ENCODE measurements at regions not wholly inside any gene's neighbourhood (a gene's known extent, or its start where the extent isn't known, plus 50 kb on each side); places are given as distances from the start of the nearest gene placed in this dataset.

DNA sequence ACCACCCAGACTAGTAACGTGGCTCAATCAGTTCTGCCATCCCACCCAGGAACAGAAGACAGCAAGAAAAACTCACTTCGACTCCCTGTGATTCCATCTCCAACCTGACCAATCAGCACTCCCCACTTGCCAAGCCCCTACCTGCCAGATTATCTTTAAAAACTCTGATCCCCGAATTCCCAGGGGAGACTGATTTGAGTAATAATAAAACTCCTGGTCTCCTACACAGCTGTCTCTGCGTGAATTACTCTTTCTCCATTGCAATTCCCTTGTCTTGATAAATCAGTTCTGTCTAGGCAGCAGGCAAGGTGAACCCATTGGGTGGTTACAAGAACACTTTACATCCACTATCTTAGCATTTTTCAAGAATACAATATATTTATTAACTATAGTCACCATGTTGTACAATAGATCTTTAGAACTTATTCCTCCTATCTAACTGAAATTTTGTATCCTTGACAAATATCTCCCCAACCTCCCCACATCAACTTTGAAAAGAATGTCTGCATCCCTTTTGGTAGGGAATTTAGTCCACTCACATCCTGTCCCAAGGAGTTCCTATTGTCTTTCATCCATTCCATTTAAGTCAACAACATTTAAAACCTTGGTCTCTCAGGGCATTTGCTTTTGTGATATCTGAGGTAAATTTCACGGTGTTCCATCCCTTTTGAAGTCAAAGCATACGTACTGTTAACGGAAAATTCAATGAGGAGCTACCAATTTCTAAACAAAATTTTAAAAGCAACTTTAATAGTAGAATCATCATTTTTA is 163.7 kb downstream of the MACC1 start:
- no peaks in the 10 kb centered on the region for H3K27me3 ChIP-seq (ENCODE audit: control insufficient read depth, insufficient read depth, low read length)
- peaks cover 5% of the 10 kb centered on the region for H3K4me1 ChIP-seq (ENCODE audit: control insufficient read depth, insufficient read depth, low read length)
- H3K27ac ChIP-seq (ENCODE audit: low read length): no peak overlapping the region
- no peaks in the 10 kb centered on the region for H3K36me3 ChIP-seq (ENCODE audit: control insufficient read depth, insufficient read depth, low read length)
- no peak overlapping the region for H3K4me3 ChIP-seq (ENCODE audit: low read length)
- DNase-seq: no peak
- no peaks in the 10 kb centered on the region for H3K9me3 ChIP-seq (ENCODE audit: control insufficient read depth, low read depth, low read length)
- WGBS (ENCODE audit: insufficient coverage, low lambda C conversion rate): 87% methylated on average over 2 of the region's 7 CpGs

DNA sequence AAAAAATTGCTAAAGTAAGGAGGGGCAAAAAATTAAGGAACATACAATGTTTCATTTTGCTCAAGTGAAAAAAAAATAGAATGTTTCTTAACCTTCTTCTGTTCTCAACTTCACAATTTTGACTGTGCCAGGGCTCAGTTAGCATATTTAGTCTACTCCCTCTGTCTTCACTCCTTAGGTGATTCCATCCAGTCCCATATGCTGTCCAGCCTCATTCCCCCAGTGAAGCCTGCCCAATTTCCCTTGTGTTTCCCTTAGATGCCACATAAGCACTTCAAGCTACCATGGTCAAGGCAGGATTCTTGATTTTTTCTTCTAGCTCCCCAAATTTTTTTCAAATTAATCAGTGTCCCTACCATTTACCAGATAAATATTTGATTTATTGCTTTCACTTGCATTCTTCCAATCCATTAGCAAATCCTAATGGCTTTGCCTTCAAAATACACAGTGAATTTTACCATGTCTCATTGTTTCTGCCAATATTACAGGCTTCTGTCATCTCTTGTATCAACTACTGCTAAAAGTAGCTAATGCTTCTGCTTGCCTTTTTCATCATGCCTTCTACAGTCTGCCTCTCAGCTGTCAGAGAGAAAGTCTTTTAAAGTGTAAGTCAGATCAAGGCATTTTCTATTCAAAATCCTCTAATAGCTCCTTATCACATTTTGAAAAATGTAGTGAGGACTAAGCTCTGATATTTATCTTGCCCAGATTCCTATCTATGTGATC is 166.8 kb downstream of the MACC1 start:
- H3K27ac ChIP-seq (ENCODE audit: low read length): no peak overlapping the region
- H3K36me3 ChIP-seq (ENCODE audit: control insufficient read depth, insufficient read depth, low read length): no peaks in the 10 kb centered on the region
- DNase-seq: no peak
- H3K27me3 ChIP-seq (ENCODE audit: control insufficient read depth, insufficient read depth, low read length): no peaks in the 10 kb centered on the region
- no peak overlapping the region for H3K4me3 ChIP-seq (ENCODE audit: low read length)
- no peaks in the 10 kb centered on the region for H3K9me3 ChIP-seq (ENCODE audit: control insufficient read depth, low read depth, low read length)
- H3K4me1 ChIP-seq (ENCODE audit: control insufficient read depth, insufficient read depth, low read length): peaks cover 5% of the 10 kb centered on the region

DNA sequence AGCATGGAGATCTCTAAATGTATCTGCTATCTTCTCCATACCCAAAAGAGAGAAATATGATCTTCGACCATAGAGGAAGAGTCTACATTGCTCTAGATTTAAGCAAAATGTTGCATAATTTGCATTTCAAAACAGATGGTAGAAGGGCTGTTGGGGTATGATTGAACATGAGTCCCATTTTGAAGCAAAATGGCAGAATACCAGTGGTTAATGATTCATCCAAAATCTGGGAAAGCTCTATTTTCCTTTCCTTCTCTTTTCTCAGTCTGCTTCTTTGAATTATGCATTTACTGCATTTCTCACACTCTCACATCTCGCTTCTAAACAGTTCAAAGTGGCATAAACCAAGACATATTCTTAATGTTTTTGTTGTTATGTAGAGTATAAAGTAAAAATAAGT is 178.5 kb downstream of the MACC1 start:
- Histone ChIP-seq H3K27ac (ENCODE audit: low read length) (no peak overlapping the region), H3K9me3 (ENCODE audit: control insufficient read depth, low read depth, low read length) (no peaks in the 10 kb centered on the region), H3K4me3 (ENCODE audit: low read length) (no peak overlapping the region), H3K27me3 (ENCODE audit: control insufficient read depth, insufficient read depth, low read length) (no peaks in the 10 kb centered on the region), H3K4me1 (ENCODE audit: control insufficient read depth, insufficient read depth, low read length) (no peaks in the 10 kb centered on the region), H3K36me3 (ENCODE audit: control insufficient read depth, insufficient read depth, low read length) (no peaks in the 10 kb centered on the region)
- 100% methylated on average over 1 of the region's 2 CpGs for WGBS (ENCODE audit: insufficient coverage, low lambda C conversion rate)
- no peak for DNase-seq

DNA sequence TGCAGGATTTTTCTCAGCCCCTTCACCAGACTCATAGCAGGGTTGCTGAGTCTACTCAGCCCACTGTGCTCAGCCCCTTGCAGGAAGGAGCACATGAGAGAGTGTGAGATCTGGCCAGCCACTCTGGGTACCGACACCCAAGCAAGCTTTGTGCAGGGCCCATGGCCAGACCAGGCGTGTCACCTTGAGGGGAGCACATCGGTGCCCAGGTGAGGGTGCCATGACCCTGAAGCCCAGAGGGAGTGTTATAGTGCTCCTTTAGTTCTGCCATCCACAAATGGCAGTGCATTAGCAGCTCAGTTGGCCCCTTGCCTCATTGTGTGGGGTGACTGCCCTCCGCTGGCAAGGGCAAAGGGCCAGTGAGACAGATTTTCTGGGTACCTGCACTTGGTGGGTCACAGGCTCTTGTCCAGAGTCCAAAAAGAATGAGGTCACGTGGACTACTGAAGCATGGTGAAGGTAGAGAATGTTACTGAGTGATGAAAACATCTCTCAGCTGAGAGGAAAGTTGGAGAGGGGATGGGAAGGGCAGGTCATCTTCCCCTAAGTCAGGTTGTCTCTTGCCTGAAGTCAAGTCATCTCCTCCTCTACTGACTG is 181.8 kb downstream of the MACC1 start:
- no CpG with 5 or more reads among the region's 5 CpGs for WGBS (ENCODE audit: insufficient coverage, low lambda C conversion rate)
- no peaks in the 10 kb centered on the region for H3K9me3 ChIP-seq (ENCODE audit: control insufficient read depth, low read depth, low read length)

DNA sequence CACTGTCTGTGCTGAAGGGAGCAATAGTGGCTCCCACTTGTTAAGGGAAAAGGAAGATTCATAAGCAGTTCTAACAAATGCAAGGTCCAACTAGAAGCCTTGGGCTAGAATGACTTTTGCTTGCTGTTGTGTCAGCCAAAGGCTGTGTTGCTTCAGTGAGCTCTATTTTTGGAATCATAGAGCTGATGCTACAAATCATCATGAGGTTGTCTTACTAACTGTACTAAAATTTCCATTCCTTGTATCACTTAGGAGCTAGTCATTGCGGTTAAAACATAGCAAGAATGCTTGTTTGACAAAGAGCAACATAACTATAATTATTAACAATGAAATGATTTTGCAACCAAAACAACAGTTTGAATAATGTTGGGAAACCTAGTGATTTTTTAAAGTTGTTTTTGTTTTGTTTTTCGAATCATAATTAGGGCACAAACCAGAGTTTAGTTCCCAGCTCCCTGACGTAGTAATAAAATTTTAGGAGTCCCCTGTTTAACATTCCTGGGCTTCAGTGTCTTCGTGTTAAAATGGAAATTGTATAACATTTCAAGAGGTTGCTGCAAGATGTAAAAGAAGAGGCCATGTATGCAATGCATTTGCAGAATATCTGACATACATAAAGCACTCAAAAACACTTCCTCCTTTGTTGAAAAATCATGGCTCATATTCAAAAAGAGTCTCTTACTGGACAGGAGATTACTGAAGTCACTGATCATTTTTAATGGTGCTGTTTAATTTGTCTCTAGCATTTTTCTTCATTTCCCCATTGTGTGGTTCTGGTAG is 183.4 kb downstream of the MACC1 start:
- Histone ChIP-seq H3K27ac (ENCODE audit: low read length) (no peak overlapping the region), H3K27me3 (ENCODE audit: control insufficient read depth, insufficient read depth, low read length) (no peaks in the 10 kb centered on the region), H3K36me3 (ENCODE audit: control insufficient read depth, insufficient read depth, low read length) (no peaks in the 10 kb centered on the region), H3K9me3 (ENCODE audit: control insufficient read depth, low read depth, low read length) (no peaks in the 10 kb centered on the region), H3K4me1 (ENCODE audit: control insufficient read depth, insufficient read depth, low read length) (no peaks in the 10 kb centered on the region), H3K4me3 (ENCODE audit: low read length) (no peak overlapping the region)
- WGBS (ENCODE audit: insufficient coverage, low lambda C conversion rate): 71% methylated on average over 3 of the region's 4 CpGs
- no peak for DNase-seq

More for the DNA sequence above, 181.8 kb downstream of the MACC1 start:
- no peak for DNase-seq
- no peak overlapping the region for H3K4me3 ChIP-seq (ENCODE audit: low read length)
- H3K27ac ChIP-seq (ENCODE audit: low read length): no peak overlapping the region
- no peaks in the 10 kb centered on the region for H3K27me3 ChIP-seq (ENCODE audit: control insufficient read depth, insufficient read depth, low read length)
- no peaks in the 10 kb centered on the region for H3K4me1 ChIP-seq (ENCODE audit: control insufficient read depth, insufficient read depth, low read length)
- H3K36me3 ChIP-seq (ENCODE audit: control insufficient read depth, insufficient read depth, low read length): no peaks in the 10 kb centered on the region

DNA sequence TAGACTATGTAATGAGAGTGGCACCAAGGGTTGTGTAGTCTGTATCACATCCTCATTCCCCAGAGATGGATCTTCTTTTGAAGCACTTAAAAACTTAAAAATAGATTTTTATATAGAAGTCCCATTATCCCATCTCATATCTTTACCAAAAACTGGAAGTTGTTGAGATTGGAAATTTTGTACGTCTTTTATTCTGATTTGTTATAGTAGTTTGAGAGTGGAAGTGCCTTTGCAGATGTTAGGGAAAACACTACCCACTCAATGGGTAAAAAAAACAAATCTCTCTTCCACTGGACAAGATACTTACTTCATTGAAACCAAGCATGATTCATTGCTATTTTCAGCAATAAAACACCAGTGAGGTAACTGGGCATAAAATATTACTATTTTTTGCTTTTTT is 184.4 kb downstream of the MACC1 start:
- DNase-seq: no peak
- no peaks in the 10 kb centered on the region for H3K9me3 ChIP-seq (ENCODE audit: control insufficient read depth, low read depth, low read length)
- no peak overlapping the region for H3K27ac ChIP-seq (ENCODE audit: low read length)
- H3K36me3 ChIP-seq (ENCODE audit: control insufficient read depth, insufficient read depth, low read length): no peaks in the 10 kb centered on the region
- no peaks in the 10 kb centered on the region for H3K4me1 ChIP-seq (ENCODE audit: control insufficient read depth, insufficient read depth, low read length)
- WGBS (ENCODE audit: insufficient coverage, low lambda C conversion rate): no CpG with 5 or more reads among the region's 1 CpG
- H3K27me3 ChIP-seq (ENCODE audit: control insufficient read depth, insufficient read depth, low read length): no peaks in the 10 kb centered on the region
- no peak overlapping the region for H3K4me3 ChIP-seq (ENCODE audit: low read length)

DNA sequence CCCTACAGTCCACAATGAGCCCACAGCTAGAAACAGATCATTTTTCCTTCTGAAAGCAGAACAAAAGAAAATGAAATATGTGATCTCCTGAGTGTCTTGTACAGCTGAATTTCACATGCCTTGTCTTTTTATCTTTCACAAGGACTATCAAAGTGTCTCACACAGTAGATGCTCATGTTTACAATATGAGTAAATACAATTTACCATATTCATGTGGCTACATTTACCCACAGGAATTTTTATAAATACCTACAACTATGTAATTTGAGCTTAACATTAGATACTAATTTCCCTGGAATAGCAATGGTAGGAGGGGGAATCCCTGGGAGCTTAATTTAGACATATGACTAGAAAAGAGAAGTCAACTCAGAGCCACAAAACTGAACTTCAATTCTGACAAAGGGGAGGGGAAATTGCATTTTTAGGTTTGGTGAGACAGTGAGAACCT is 186.2 kb downstream of the MACC1 start:
- no peak overlapping the region for H3K27ac ChIP-seq (ENCODE audit: low read length)
- no peaks in the 10 kb centered on the region for H3K27me3 ChIP-seq (ENCODE audit: control insufficient read depth, insufficient read depth, low read length)
- H3K4me3 ChIP-seq (ENCODE audit: low read length): no peak overlapping the region
- H3K9me3 ChIP-seq (ENCODE audit: control insufficient read depth, low read depth, low read length): no peaks in the 10 kb centered on the region
- H3K36me3 ChIP-seq (ENCODE audit: control insufficient read depth, insufficient read depth, low read length): no peaks in the 10 kb centered on the region
- no peaks in the 10 kb centered on the region for H3K4me1 ChIP-seq (ENCODE audit: control insufficient read depth, insufficient read depth, low read length)
- DNase-seq: no peak

DNA sequence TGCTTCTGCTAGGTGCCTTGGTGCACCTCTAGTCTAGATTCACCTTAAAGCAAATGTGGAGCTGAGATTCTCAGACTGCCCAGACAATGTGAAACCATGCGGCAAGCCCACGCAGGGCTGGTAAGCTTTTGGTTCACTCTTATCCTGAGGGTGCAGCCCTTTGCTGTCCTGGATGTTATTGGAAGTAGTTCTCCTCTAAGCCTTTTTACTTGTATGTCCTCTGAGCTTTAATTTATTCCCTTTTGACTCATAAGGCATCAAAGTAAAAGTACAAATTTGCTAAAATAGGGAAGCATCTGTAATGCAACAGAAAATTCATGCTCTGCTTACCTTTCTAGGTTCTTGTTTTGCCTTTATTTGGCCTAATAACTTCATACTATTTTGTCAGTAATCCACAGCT is 186.8 kb downstream of the MACC1 start:
- Histone ChIP-seq H3K27ac (ENCODE audit: low read length) (no peak overlapping the region), H3K4me1 (ENCODE audit: control insufficient read depth, insufficient read depth, low read length) (no peaks in the 10 kb centered on the region), H3K9me3 (ENCODE audit: control insufficient read depth, low read depth, low read length) (no peaks in the 10 kb centered on the region), H3K36me3 (ENCODE audit: control insufficient read depth, insufficient read depth, low read length) (no peaks in the 10 kb centered on the region), H3K27me3 (ENCODE audit: control insufficient read depth, insufficient read depth, low read length) (no peaks in the 10 kb centered on the region), H3K4me3 (ENCODE audit: low read length) (no peak overlapping the region)
- WGBS (ENCODE audit: insufficient coverage, low lambda C conversion rate): no CpG with 5 or more reads among the region's 2 CpGs
- no peak for DNase-seq

DNA sequence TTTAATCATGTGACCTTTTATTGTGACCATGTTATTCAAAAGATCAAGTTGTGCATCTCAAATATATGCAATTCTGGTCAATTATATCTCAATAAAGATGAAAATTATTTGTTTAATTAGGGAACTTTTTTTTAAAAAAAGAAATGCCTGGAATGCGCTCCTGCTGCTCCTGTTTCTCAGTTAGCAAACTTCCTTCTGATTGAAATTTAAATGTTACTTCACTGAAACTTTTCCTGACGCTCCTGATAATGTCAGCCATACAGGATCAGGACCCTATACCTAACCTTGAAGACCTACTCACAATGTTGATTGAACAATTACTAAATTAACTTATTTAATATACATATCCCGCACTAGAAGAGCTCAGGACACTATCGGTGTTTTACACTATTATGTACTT is 190.4 kb downstream of the MACC1 start:
- H3K36me3 ChIP-seq (ENCODE audit: control insufficient read depth, insufficient read depth, low read length): no peaks in the 10 kb centered on the region
- no peak for DNase-seq
- no peak overlapping the region for H3K4me3 ChIP-seq (ENCODE audit: low read length)
- H3K9me3 ChIP-seq (ENCODE audit: control insufficient read depth, low read depth, low read length): no peaks in the 10 kb centered on the region
- H3K27me3 ChIP-seq (ENCODE audit: control insufficient read depth, insufficient read depth, low read length): no peaks in the 10 kb centered on the region
- WGBS (ENCODE audit: insufficient coverage, low lambda C conversion rate): 100% methylated on average over 1 of the region's 4 CpGs
- H3K27ac ChIP-seq (ENCODE audit: low read length): no peak overlapping the region
- no peaks in the 10 kb centered on the region for H3K4me1 ChIP-seq (ENCODE audit: control insufficient read depth, insufficient read depth, low read length)

DNA sequence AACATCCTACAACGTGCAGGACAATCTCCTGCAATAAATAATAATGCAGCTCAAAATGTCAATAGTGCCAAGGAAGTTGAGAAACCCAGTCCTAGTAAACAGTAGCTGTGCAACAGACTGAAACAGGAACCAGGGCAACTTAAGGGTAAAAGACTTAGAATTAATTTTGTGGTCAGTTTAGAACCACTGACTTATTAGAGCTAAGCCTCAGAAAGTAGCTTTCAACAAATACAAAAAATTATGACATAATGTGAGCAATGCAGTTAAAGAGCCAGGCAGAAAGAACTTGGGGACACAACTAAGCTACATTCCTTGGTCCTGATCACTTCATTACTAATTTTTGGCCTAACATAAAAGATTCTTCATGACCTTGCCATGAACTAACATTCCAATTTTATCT is 195.4 kb downstream of the MACC1 start:
- Histone ChIP-seq H3K9me3 (ENCODE audit: control insufficient read depth, low read depth, low read length) (no peaks in the 10 kb centered on the region), H3K27me3 (ENCODE audit: control insufficient read depth, insufficient read depth, low read length) (no peaks in the 10 kb centered on the region), H3K27ac (ENCODE audit: low read length) (no peak overlapping the region), H3K4me1 (ENCODE audit: control insufficient read depth, insufficient read depth, low read length) (no peaks in the 10 kb centered on the region), H3K4me3 (ENCODE audit: low read length) (no peak overlapping the region), H3K36me3 (ENCODE audit: control insufficient read depth, insufficient read depth, low read length) (no peaks in the 10 kb centered on the region)
- WGBS (ENCODE audit: insufficient coverage, low lambda C conversion rate): no CpG with 5 or more reads among the region's 1 CpG
- no peak for DNase-seq
